WTC11 (cell line): ENCODE measurements at regions not wholly inside any gene's neighbourhood (a gene's known extent, or its start where the extent isn't known, plus 50 kb on each side); places are given as distances from the start of the nearest gene placed in this dataset.

Experiments
- ATAC-seq: fragments of 200-7000 bp; cut with Tn5 transposase; 2 replicates; pipeline ENCODE4 v1.10.0; 2021; ENCODE audit warnings: mild to moderate bottlenecking, moderate library complexity
- CTCF ChIA-PET: fragments of 300-600 bp; sonication (Branson Sonifier 250); formaldehyde crosslinking; loops from one replicate; lab custom pipeline; 2021; ENCODE audit warnings: antibody characterized with exemption; lab: Charles Lee
- POLR2A ChIA-PET: fragments of 350-600 bp; sonication (Branson Sonifier 250); formaldehyde crosslinking; loops from one replicate; lab custom pipeline; 2021; ENCODE audit warnings: antibody characterized with exemption; lab: Charles Lee
- DNase-seq: peaks from one replicate; pipeline ENCODE4 v3.0.0; 2021; ENCODE audit warnings: low spot score
- H3K27ac Mint-ChIP-seq: 2 replicates; pipeline ENCODE4 v1.8.0; 2021; ENCODE audit warnings: mixed read lengths
- H3K27me3 Mint-ChIP-seq: 2 replicates; pipeline ENCODE4 v1.8.0; 2021; ENCODE audit warnings: low read depth, mild to moderate bottlenecking, moderate library complexity, mixed read lengths
- H3K36me3 Mint-ChIP-seq: 2 replicates; pipeline ENCODE4 v1.8.0; 2021; ENCODE audit warnings: mixed read lengths
- H3K4me1 Mint-ChIP-seq: 2 replicates; pipeline ENCODE4 v1.8.0; 2022; ENCODE audit warnings: mixed read lengths
- H3K4me3 Mint-ChIP-seq: 2 replicates; pipeline ENCODE4 v1.8.0; 2021; ENCODE audit warnings: mild to moderate bottlenecking, moderate library complexity, mixed read lengths
- H3K9me3 Mint-ChIP-seq: 2 replicates; pipeline ENCODE4 v1.8.0; 2021; ENCODE audit warnings: mixed read lengths
- EMX1 ChIP-seq: fragments of 250-450 bp; sonication (Bioruptor Pico); IDR thresholded peaks from 2 replicates; pipeline ENCODE4 v1.8.0; 2021; ENCODE audit warnings: mild to moderate bottlenecking
- FOXJ3 ChIP-seq: sonication (generic); formaldehyde crosslinking; IDR thresholded peaks from 2 replicates; pipeline ENCODE4 v1.9.0; 2021; ENCODE audit warnings: missing genetic modification reagents, mild to moderate bottlenecking, borderline replicate concordance
- FOXP1 ChIP-seq: sonication (generic); formaldehyde crosslinking; IDR thresholded peaks from 2 replicates; pipeline ENCODE4 v1.8.0; 2022; ENCODE audit warnings: missing genetic modification reagents, mild to moderate bottlenecking, moderate library complexity, borderline replicate concordance
- GABPB1 ChIP-seq: sonication (generic); formaldehyde crosslinking; IDR thresholded peaks from 2 replicates; pipeline ENCODE4 v1.8.1; 2023; ENCODE audit warnings: mild to moderate bottlenecking, missing genetic modification reagents
- GRHL2 ChIP-seq: fragments of 250-450 bp; sonication (Bioruptor Pico); IDR thresholded peaks from 2 replicates; pipeline ENCODE4 v1.8.0; 2022; ENCODE audit warnings: mild to moderate bottlenecking, moderate library complexity; ENCODE audit not compliant: insufficient replicate concordance, severe bottlenecking
- IRF2 ChIP-seq: sonication (generic); formaldehyde crosslinking; IDR thresholded peaks from 2 replicates; pipeline ENCODE4 v1.8.0; 2022; ENCODE audit warnings: low read depth, missing genetic modification reagents, borderline replicate concordance
- JUN ChIP-seq: sonication (generic); formaldehyde crosslinking; IDR thresholded peaks from 2 replicates; pipeline ENCODE4 v1.8.0; 2023; ENCODE audit warnings: mild to moderate bottlenecking, missing genetic modification reagents
- KAT7 ChIP-seq: sonication (generic); formaldehyde crosslinking; IDR thresholded peaks from 2 replicates; pipeline ENCODE4 v1.8.1; 2023; ENCODE audit warnings: missing genetic modification reagents, mild to moderate bottlenecking, borderline replicate concordance
- MYBL2 ChIP-seq: sonication (generic); formaldehyde crosslinking; IDR thresholded peaks from 2 replicates; pipeline ENCODE4 v1.8.1; 2023; ENCODE audit warnings: mild to moderate bottlenecking, moderate library complexity, missing genetic modification reagents
- NFATC4 ChIP-seq: fragments of 250-450 bp; sonication (Bioruptor Pico); IDR thresholded peaks from 2 replicates; pipeline ENCODE4 v1.9.0; 2021; ENCODE audit warnings: mild to moderate bottlenecking
- OVOL2 ChIP-seq: fragments of 250-450 bp; sonication (Bioruptor Pico); IDR thresholded peaks from 2 replicates; pipeline ENCODE4 v1.9.0; 2021; ENCODE audit warnings: mild to moderate bottlenecking, borderline replicate concordance
- RELA ChIP-seq: sonication (generic); formaldehyde crosslinking; IDR thresholded peaks from 2 replicates; pipeline ENCODE4 v1.8.1; 2022; ENCODE audit warnings: missing genetic modification reagents, mild to moderate bottlenecking, borderline replicate concordance
- SOX15 ChIP-seq: fragments of 250-450 bp; sonication (Bioruptor Pico); IDR thresholded peaks from 2 replicates; pipeline ENCODE4 v1.9.0; 2021; ENCODE audit warnings: mild to moderate bottlenecking
- TEAD1 ChIP-seq: sonication (generic); formaldehyde crosslinking; IDR thresholded peaks from 2 replicates; pipeline ENCODE4 v1.8.0; 2022; ENCODE audit warnings: mild to moderate bottlenecking, missing genetic modification reagents
- ZNF121 ChIP-seq: sonication (generic); formaldehyde crosslinking; IDR thresholded peaks from 2 replicates; pipeline ENCODE4 v1.8.0; 2023; ENCODE audit warnings: missing genetic modification reagents
- ZNF219 ChIP-seq: sonication (generic); formaldehyde crosslinking; IDR thresholded peaks from 2 replicates; pipeline ENCODE4 v1.8.0; 2023; ENCODE audit warnings: missing genetic modification reagents, mild to moderate bottlenecking, borderline replicate concordance
- ZNF263 ChIP-seq: sonication (generic); formaldehyde crosslinking; IDR thresholded peaks from 2 replicates; pipeline ENCODE4 v1.8.1; 2022; ENCODE audit warnings: low read depth, mild to moderate bottlenecking, moderate library complexity, missing genetic modification reagents
- ZNF396 ChIP-seq: fragments of 250-450 bp; sonication (Bioruptor Pico); IDR thresholded peaks from 2 replicates; pipeline ENCODE4 v1.8.0; 2021; ENCODE audit warnings: mild to moderate bottlenecking, moderate library complexity, borderline replicate concordance
- ZNF416 ChIP-seq: fragments of 250-450 bp; sonication (Bioruptor Pico); IDR thresholded peaks from 2 replicates; pipeline ENCODE4 v1.9.0; 2021; ENCODE audit warnings: mild to moderate bottlenecking, inconsistent platforms
- TF ChIP-seq, protein P1 (sequence below): fragments of 250-450 bp; sonication (Bioruptor Pico); IDR thresholded peaks from 2 replicates; pipeline ENCODE4 v2.1.2; 2022; ENCODE audit warnings: mild to moderate bottlenecking, moderate library complexity
- TF ChIP-seq, protein P2 (sequence below): sonication (generic); formaldehyde crosslinking; IDR thresholded peaks from 2 replicates; pipeline ENCODE4 v1.8.0; 2022; ENCODE audit warnings: mild to moderate bottlenecking, missing genetic modification reagents
- TF ChIP-seq, protein P3 (sequence below): fragments of 250-450 bp; sonication (Bioruptor Pico); IDR thresholded peaks from 2 replicates; pipeline ENCODE4 v1.9.0; 2021; ENCODE audit warnings: mild to moderate bottlenecking
- TF ChIP-seq, protein P4 (sequence below): sonication (generic); formaldehyde crosslinking; IDR thresholded peaks from 2 replicates; pipeline ENCODE4 v1.8.0; 2022; ENCODE audit warnings: mild to moderate bottlenecking, missing genetic modification reagents
- TF ChIP-seq, protein P5 (sequence below): sonication (generic); formaldehyde crosslinking; IDR thresholded peaks from 2 replicates; pipeline ENCODE4 v1.8.1; 2023; ENCODE audit warnings: mild to moderate bottlenecking, missing genetic modification reagents

DNA sequence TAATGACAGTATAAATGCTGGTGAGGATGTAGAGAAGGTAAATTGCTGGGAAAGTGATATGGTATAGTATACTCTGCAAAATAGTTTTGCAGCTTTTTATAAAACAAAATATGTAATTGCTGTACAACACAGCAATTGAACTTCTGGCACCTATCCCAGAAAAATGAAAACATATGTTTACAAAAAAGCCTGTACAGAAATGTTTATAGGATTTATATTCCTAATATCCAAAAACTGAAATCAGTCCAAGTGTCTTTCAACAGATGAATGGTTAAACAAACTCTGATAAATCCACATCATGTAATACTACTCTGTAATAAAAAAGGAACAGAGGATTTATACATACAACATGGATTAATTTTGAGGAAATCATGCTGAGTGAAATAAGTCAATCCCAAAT, 198.4 kb upstream of the ACTRT1 start (continued):
- no peak for TF ChIP-seq MYBL2
- no peak for TF ChIP-seq ZNF263 (CRISPR knock-in tag)

DNA sequence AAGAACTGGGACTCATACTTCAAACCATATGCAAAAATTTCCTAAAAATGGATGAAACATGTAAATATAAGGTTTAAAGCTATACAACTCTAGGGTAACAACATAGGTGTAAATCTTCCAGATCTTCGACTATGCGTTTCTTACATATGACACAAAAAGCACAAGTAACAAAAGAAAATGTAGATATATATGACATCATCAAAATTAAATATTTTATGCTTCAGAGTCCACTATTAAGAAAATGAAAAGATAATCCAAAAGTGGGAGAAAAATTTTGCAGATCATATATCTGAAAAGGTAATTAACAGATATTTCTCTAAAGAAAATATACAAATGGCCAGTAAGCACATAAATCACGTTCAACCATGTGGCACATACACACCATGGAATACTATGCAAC, 164.2 kb upstream of the ACTRT1 start:
- ChIA-PET POLR2A (no interaction called here), CTCF (no interaction called here)
- TF ChIP-seq ZNF396 (CRISPR knock-in tag) (no peak), FOXJ3 (CRISPR knock-in tag) (no peak), ZNF121 (CRISPR knock-in tag) (no peak), KAT7 (CRISPR knock-in tag) (no peak), TEAD1 (no peak), ZNF219 (no peak), JUN (no peak), FOXP1 (no peak), GABPB1 (no peak), IRF2 (CRISPR knock-in tag) (no peak), NFATC4 (CRISPR knock-in tag) (no peak)
- TF ChIP-seq, protein P1, sequence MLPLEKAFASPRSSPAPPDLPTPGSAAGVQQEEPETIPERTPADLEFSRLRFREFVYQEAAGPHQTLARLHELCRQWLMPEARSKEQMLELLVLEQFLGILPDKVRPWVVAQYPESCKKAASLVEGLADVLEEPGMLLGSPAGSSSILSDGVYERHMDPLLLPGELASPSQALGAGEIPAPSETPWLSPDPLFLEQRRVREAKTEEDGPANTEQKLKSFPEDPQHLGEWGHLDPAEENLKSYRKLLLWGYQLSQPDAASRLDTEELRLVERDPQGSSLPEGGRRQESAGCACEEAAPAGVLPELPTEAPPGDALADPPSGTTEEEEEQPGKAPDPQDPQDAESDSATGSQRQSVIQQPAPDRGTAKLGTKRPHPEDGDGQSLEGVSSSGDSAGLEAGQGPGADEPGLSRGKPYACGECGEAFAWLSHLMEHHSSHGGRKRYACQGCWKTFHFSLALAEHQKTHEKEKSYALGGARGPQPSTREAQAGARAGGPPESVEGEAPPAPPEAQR: no peak
- TF ChIP-seq, protein P2, sequence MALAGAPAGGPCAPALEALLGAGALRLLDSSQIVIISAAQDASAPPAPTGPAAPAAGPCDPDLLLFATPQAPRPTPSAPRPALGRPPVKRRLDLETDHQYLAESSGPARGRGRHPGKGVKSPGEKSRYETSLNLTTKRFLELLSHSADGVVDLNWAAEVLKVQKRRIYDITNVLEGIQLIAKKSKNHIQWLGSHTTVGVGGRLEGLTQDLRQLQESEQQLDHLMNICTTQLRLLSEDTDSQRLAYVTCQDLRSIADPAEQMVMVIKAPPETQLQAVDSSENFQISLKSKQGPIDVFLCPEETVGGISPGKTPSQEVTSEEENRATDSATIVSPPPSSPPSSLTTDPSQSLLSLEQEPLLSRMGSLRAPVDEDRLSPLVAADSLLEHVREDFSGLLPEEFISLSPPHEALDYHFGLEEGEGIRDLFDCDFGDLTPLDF (CRISPR knock-in tag): no peak
- TF ChIP-seq, protein P3, sequence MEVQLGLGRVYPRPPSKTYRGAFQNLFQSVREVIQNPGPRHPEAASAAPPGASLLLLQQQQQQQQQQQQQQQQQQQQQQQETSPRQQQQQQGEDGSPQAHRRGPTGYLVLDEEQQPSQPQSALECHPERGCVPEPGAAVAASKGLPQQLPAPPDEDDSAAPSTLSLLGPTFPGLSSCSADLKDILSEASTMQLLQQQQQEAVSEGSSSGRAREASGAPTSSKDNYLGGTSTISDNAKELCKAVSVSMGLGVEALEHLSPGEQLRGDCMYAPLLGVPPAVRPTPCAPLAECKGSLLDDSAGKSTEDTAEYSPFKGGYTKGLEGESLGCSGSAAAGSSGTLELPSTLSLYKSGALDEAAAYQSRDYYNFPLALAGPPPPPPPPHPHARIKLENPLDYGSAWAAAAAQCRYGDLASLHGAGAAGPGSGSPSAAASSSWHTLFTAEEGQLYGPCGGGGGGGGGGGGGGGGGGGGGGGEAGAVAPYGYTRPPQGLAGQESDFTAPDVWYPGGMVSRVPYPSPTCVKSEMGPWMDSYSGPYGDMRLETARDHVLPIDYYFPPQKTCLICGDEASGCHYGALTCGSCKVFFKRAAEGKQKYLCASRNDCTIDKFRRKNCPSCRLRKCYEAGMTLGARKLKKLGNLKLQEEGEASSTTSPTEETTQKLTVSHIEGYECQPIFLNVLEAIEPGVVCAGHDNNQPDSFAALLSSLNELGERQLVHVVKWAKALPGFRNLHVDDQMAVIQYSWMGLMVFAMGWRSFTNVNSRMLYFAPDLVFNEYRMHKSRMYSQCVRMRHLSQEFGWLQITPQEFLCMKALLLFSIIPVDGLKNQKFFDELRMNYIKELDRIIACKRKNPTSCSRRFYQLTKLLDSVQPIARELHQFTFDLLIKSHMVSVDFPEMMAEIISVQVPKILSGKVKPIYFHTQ (CRISPR knock-in tag): no peak
- TF ChIP-seq, protein P4, sequence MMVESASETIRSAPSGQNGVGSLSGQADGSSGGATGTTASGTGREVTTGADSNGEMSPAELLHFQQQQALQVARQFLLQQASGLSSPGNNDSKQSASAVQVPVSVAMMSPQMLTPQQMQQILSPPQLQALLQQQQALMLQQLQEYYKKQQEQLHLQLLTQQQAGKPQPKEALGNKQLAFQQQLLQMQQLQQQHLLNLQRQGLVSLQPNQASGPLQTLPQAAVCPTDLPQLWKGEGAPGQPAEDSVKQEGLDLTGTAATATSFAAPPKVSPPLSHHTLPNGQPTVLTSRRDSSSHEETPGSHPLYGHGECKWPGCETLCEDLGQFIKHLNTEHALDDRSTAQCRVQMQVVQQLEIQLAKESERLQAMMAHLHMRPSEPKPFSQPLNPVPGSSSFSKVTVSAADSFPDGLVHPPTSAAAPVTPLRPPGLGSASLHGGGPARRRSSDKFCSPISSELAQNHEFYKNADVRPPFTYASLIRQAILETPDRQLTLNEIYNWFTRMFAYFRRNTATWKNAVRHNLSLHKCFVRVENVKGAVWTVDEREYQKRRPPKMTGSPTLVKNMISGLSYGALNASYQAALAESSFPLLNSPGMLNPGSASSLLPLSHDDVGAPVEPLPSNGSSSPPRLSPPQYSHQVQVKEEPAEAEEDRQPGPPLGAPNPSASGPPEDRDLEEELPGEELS (CRISPR knock-in tag): no peak
- ATAC-seq: no peak
- H3K9me3 Mint-ChIP-seq: peaks cover 19% of the 10 kb centered on the region
- H3K27ac Mint-ChIP-seq: no peak overlapping the region
- H3K4me3 Mint-ChIP-seq: no peak overlapping the region
- no peaks in the 10 kb centered on the region for H3K27me3 Mint-ChIP-seq
- no peaks in the 10 kb centered on the region for H3K4me1 Mint-ChIP-seq
- H3K36me3 Mint-ChIP-seq: peaks cover 3% of the 10 kb centered on the region
- DNase-seq: no peak

DNA sequence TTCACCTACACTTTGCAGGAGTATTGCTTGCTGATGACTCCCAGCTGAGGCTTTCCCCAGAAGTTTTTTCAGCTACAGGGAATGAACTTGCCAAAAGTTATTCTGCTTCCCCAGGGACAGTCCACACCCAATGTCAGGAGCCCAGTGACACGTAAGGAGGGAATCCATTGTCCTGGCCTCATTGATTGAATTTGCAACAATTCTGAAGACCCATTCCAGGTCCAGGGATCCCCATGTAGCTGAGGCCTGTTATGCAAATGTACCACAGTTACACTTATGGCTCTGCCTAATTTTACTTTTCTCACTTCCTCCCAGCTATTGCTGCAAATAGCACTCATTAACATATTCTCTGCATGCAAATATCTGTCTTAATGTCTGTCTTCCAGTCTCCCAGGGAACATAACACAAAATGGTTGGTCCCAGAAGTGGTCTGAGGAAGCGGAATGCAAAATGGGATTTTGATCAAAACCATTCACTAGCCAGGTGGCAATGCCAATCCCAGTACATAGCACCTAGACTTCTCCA, 113.7 kb upstream of the ACTRT1 start:
- no peaks in the 10 kb centered on the region for H3K27me3 Mint-ChIP-seq
- ATAC-seq (peak; percentile 60), DNase-seq (no peak)
- H3K9me3 Mint-ChIP-seq: peaks cover 10% of the 10 kb centered on the region
- ChIA-PET CTCF (no interaction called here), POLR2A (no interaction called here)
- no peak overlapping the region for H3K4me3 Mint-ChIP-seq
- peaks cover 4% of the 10 kb centered on the region; the same call in 1 of the 2 replicates for H3K36me3 Mint-ChIP-seq
- peaks cover 32% of the 10 kb centered on the region for H3K4me1 Mint-ChIP-seq
- peak overlapping the region; percentile 66 for H3K27ac Mint-ChIP-seq
- TF ChIP-seq ZNF416 (CRISPR knock-in tag) (no peak), SOX15 (no peak), OVOL2 (CRISPR knock-in tag) (no peak), EMX1 (CRISPR knock-in tag) (no peak), GABPB1 (no peak), RELA (CRISPR knock-in tag) (no peak), GRHL2 (CRISPR knock-in tag) (no peak)
- TF ChIP-seq, protein P2 (CRISPR knock-in tag): no peak
- TF ChIP-seq, protein P5, sequence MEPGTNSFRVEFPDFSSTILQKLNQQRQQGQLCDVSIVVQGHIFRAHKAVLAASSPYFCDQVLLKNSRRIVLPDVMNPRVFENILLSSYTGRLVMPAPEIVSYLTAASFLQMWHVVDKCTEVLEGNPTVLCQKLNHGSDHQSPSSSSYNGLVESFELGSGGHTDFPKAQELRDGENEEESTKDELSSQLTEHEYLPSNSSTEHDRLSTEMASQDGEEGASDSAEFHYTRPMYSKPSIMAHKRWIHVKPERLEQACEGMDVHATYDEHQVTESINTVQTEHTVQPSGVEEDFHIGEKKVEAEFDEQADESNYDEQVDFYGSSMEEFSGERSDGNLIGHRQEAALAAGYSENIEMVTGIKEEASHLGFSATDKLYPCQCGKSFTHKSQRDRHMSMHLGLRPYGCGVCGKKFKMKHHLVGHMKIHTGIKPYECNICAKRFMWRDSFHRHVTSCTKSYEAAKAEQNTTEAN: no peak
